H54 (cell line): ENCODE measurements at regions not wholly inside any gene's neighbourhood (a gene's known extent, or its start where the extent isn't known, plus 50 kb on each side); places are given as distances from the start of the nearest gene placed in this dataset.
"Not testable (repeated sequence)": the region's sequence is repeated elsewhere in the genome, so short reads cannot be mapped to it uniquely, and the experiment has no call there.

Source experiments
- DNase-seq: peaks from one replicate; pipeline ENCODE4 v3.0.0; 2011; ENCODE audit warnings: low spot score, mixed read lengths; ENCODE audit not compliant: insufficient read length
- FAIRE-seq: peaks from 3 replicates; lab custom pipeline; 2011; peaks lifted over from hg19 to GRCh38; lab: Jason Lieb, UNC
- POLR2A ChIP-seq: IDR thresholded peaks from 2 replicates; pipeline ENCODE4 v1.6.1; 2011; ENCODE audit warnings: low read depth, mild to moderate bottlenecking, low read length

- no peak for DNase-seq
- no peak for FAIRE-seq
- TF ChIP-seq POLR2A = no peak
Observed at GRCh38 chr17:71600137-71600789, 520.6 kb upstream of the SOX9 start.

GRCh38 chr17:71601894-71602504 lies 518.8 kb upstream of the SOX9 start:
- TF ChIP-seq POLR2A = no peak
- DNase-seq (no peak), FAIRE-seq (peak; percentile 38)

GRCh38 chr17:71613996-71614395 lies 506.8 kb upstream of the SOX9 start:
- DNase-seq (no peak), FAIRE-seq (no peak)
- no peak for TF ChIP-seq POLR2A

- no peak for DNase-seq
- TF ChIP-seq POLR2A = no peak
- no peak for FAIRE-seq
Observed at GRCh38 chr17:71615820-71616219, 505.0 kb upstream of the SOX9 start.

- FAIRE-seq = not testable (repeated sequence)
Observed at GRCh38 chr17:71617767-71618166, 503.1 kb upstream of the SOX9 start.

GRCh38 chr17:71625330-71625729 lies 495.5 kb upstream of the SOX9 start:
- DNase-seq (no peak), FAIRE-seq (no peak)
- no peak for TF ChIP-seq POLR2A

More at GRCh38 chr17:71617767-71618166, 503.1 kb upstream of the SOX9 start:
- not testable (repeated sequence) for DNase-seq

GRCh38 chr17:71628306-71628705 lies 492.5 kb upstream of the SOX9 start:
- peak; percentile 43 for FAIRE-seq
- TF ChIP-seq POLR2A = no peak
- no peak for DNase-seq

GRCh38 chr17:71631483-71631882 lies 489.3 kb upstream of the SOX9 start:
- FAIRE-seq (no peak), DNase-seq (no peak)
- TF ChIP-seq POLR2A = no peak

GRCh38 chr17:71632328-71632727 lies 488.5 kb upstream of the SOX9 start:
- FAIRE-seq (peak; percentile 96), DNase-seq (no peak)
- TF ChIP-seq POLR2A = no peak

GRCh38 chr17:71633391-71633849 lies 487.4 kb upstream of the SOX9 start:
- FAIRE-seq (peak; percentile 100), DNase-seq (peak; percentile 9)
- TF ChIP-seq POLR2A = no peak

GRCh38 chr17:71634376-71634775 lies 486.4 kb upstream of the SOX9 start:
- FAIRE-seq (peak; percentile 75), DNase-seq (no peak)
- TF ChIP-seq POLR2A = no peak

- TF ChIP-seq POLR2A = no peak
- no peak for DNase-seq
- no peak for FAIRE-seq
Observed at GRCh38 chr17:71635187-71635586, 485.6 kb upstream of the SOX9 start.

- TF ChIP-seq POLR2A = no peak
- no peak for FAIRE-seq
Observed at GRCh38 chr17:71636644-71637043, 484.2 kb upstream of the SOX9 start.

GRCh38 chr17:71638668-71639067 lies 482.2 kb upstream of the SOX9 start:
- FAIRE-seq = peak; percentile 48
- no peak for DNase-seq
- no peak for TF ChIP-seq POLR2A

More at GRCh38 chr17:71636644-71637043, 484.2 kb upstream of the SOX9 start:
- no peak for DNase-seq

GRCh38 chr17:71639865-71640264 lies 481.0 kb upstream of the SOX9 start:
- DNase-seq = no peak
- FAIRE-seq = no peak
- no peak for TF ChIP-seq POLR2A

GRCh38 chr17:71646890-71647289 lies 473.9 kb upstream of the SOX9 start:
- FAIRE-seq, DNase-seq: not testable (repeated sequence)

- not testable (repeated sequence) for DNase-seq, FAIRE-seq
Observed at GRCh38 chr17:71648342-71648741, 472.5 kb upstream of the SOX9 start.
